ENCODE measurements at regions not wholly inside any gene's neighbourhood (a gene's known extent, or its start where the extent isn't known, plus 50 kb on each side); places are given as distances from the start of the nearest gene placed in this dataset.

GRCh38 chr7:86981127-86981526 is 78.3 kb downstream of the ELAPOR2 start:
- no peak overlapping the region for H3K27ac Mint-ChIP-seq
- no peak overlapping the region for H3K4me3 Mint-ChIP-seq
- no peak for DNase-seq (ENCODE audit: low spot score)
- Histone ChIP-seq H3K4me1 (peaks cover 7% of the 10 kb centered on the region), H3K4me3 (no peak overlapping the region), H3K27me3 (no peaks in the 10 kb centered on the region), H3K36me3 (peaks cover 5% of the 10 kb centered on the region), H3K4me2 (no peak overlapping the region), H3K79me2 (ENCODE audit: low read depth) (peaks cover 99% of the 10 kb centered on the region), H3K27ac (no peak overlapping the region), H2AFZ (replicated peaks) (no peak overlapping the region), H4K20me1 (ENCODE audit: low read depth) (peaks cover 20% of the 10 kb centered on the region), H3F3A (ENCODE audit: low read depth) (no peaks in the 10 kb centered on the region), H3K9ac (no peak overlapping the region), H3K9me3 (ENCODE audit: low read depth) (peaks cover 15% of the 10 kb centered on the region)
- TF ChIP-seq CTCF (IDR thresholded peaks at IDR 0.05) (no peak), EZH2phosphoT487 (IDR thresholded peaks at IDR 0.05) (no peak), EZH2 (IDR thresholded peaks at IDR 0.05) (no peak)
- H3K27me3 Mint-ChIP-seq (ENCODE audit: insufficient read depth, low read depth): peaks cover 5% of the 10 kb centered on the region
- H3K36me3 Mint-ChIP-seq: peaks cover 36% of the 10 kb centered on the region
- H3K4me1 Mint-ChIP-seq: peaks cover 5% of the 10 kb centered on the region
- peaks cover 42% of the 10 kb centered on the region for H3K9me3 Mint-ChIP-seq

DNA sequence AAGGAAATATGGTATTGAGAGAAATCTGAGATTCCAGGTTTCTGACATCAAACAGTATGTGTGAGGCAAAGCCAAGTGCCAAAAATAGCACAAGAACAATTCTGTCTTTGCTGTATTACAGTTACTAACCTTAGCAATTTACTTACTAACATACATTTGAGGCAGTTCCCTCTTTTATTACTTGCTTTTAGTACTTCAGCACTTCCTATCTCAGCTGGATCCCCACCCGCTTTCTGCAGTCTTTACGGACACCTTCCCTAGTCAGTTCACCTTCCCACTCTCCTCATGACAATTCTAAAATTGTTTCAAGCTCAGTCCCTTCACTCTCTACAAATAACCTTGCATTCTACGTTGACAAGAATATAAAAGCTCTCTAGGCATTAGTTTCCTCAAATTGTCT is 79.2 kb downstream of the ELAPOR2 start:
- peaks cover 36% of the 10 kb centered on the region for H3K36me3 Mint-ChIP-seq
- no peak overlapping the region for H3K27ac Mint-ChIP-seq
- H3K27ac ChIP-seq: no peak overlapping the region
- no peak overlapping the region for H3K9ac ChIP-seq
- peaks cover 35% of the 10 kb centered on the region for H3K9me3 Mint-ChIP-seq
- H3K4me3 ChIP-seq: no peak overlapping the region
- H2AFZ ChIP-seq (replicated peaks): no peak overlapping the region
- H3F3A ChIP-seq (ENCODE audit: low read depth): no peaks in the 10 kb centered on the region
- H3K4me2 ChIP-seq: no peak overlapping the region
- no peaks in the 10 kb centered on the region for H3K27me3 ChIP-seq
- H3K4me1 Mint-ChIP-seq: peaks cover 9% of the 10 kb centered on the region
- peaks cover 2% of the 10 kb centered on the region for H3K27me3 Mint-ChIP-seq (ENCODE audit: insufficient read depth, low read depth)
- peaks cover 29% of the 10 kb centered on the region for H4K20me1 ChIP-seq (ENCODE audit: low read depth)
- peaks cover 100% of the 10 kb centered on the region for H3K79me2 ChIP-seq (ENCODE audit: low read depth)
- peaks cover 2% of the 10 kb centered on the region for H3K36me3 ChIP-seq
- peaks cover 16% of the 10 kb centered on the region for H3K4me1 ChIP-seq
- peaks cover 12% of the 10 kb centered on the region for H3K9me3 ChIP-seq (ENCODE audit: low read depth)
- H3K4me3 Mint-ChIP-seq: no peak overlapping the region
- TF ChIP-seq EZH2 (IDR thresholded peaks at IDR 0.05): no peak
- no peak for TF ChIP-seq CTCF (IDR thresholded peaks at IDR 0.05)
- no peak for TF ChIP-seq EZH2phosphoT487 (IDR thresholded peaks at IDR 0.05)
- no peak for DNase-seq (ENCODE audit: low spot score)

- Histone ChIP-seq H4K20me1 (ENCODE audit: low read depth) (peaks cover 32% of the 10 kb centered on the region), H3K9ac (no peak overlapping the region), H3K36me3 (no peaks in the 10 kb centered on the region), H3K27me3 (no peaks in the 10 kb centered on the region), H3K9me3 (ENCODE audit: low read depth) (no peaks in the 10 kb centered on the region), H3K27ac (no peak overlapping the region), H3K4me1 (peaks cover 19% of the 10 kb centered on the region), H3K4me2 (no peak overlapping the region), H3K79me2 (ENCODE audit: low read depth) (peaks cover 100% of the 10 kb centered on the region), H3F3A (ENCODE audit: low read depth) (no peaks in the 10 kb centered on the region), H2AFZ (replicated peaks) (no peak overlapping the region), H3K4me3 (no peak overlapping the region)
- peaks cover 23% of the 10 kb centered on the region for H3K9me3 Mint-ChIP-seq
- H3K36me3 Mint-ChIP-seq: peaks cover 27% of the 10 kb centered on the region
- no peak overlapping the region for H3K4me3 Mint-ChIP-seq
- peaks cover 2% of the 10 kb centered on the region for H3K27me3 Mint-ChIP-seq (ENCODE audit: insufficient read depth, low read depth)
- no peak for DNase-seq (ENCODE audit: low spot score)
- no peak for TF ChIP-seq CTCF (IDR thresholded peaks at IDR 0.05)
- TF ChIP-seq EZH2phosphoT487 (IDR thresholded peaks at IDR 0.05): no peak
- TF ChIP-seq EZH2 (IDR thresholded peaks at IDR 0.05): no peak
- no peak overlapping the region for H3K27ac Mint-ChIP-seq
- peaks cover 11% of the 10 kb centered on the region for H3K4me1 Mint-ChIP-seq
Observed at GRCh38 chr7:86978808-86979506, 80.5 kb downstream of the ELAPOR2 start.
